HT-29 (cell line): ENCODE measurements at regions not wholly inside any gene's neighbourhood (a gene's known extent, or its start where the extent isn't known, plus 50 kb on each side); places are given as distances from the start of the nearest gene placed in this dataset.
"Not testable (repeated sequence)": the region's sequence is repeated elsewhere in the genome, so short reads cannot be mapped to it uniquely, and the experiment has no call there.

Source experiments
- DNase-seq: peaks from one replicate; pipeline ENCODE4 v3.0.0-alpha.2; 2015; ENCODE audit warnings: low spot score

DNA sequence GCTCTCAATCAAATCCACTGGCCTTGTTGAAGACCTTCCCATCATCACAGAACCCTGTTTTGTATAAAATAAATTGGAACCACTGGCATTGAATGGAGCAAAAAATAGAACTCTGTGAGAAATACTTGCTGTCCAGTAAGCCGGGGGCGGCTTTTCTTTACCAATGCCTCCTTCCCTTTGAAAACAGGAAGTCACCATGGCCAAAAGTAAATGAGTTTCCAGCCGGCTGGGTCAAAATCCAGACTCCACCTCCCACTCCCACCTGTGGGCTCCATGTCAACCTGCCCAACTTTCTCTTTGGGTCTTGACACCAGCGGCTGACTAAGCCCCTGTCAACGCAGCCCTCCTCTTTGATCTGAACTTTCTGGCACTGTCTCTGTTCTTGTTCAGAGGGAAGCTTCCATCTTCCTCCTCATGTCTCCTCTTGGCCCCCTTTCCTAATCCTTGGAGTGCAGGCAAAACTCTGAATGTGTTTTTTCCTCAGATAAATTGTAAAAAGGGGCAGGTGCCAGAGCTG, 95.2 kb downstream of the TFAP2C start:
- DNase-seq = no peak

DNA sequence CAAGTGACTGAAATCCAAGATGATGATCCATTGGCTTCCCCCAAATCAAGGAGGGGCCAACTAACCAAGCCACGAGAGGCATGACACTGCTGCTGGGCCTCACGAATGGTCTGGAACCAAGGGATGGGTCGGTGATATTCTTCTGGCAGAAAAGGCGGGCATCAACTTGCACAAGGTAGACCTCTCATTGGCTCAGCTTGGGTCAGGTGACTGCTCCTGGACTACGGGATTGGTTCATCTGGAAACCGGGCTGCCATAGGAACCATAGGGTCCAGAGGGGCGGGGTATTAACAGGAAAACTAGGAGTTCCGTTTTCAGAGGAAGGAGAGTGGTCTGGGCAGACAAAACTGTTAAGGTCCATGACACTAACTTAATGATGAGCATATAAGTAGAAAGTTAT, 100.9 kb downstream of the TFAP2C start:
- DNase-seq = no peak

DNA sequence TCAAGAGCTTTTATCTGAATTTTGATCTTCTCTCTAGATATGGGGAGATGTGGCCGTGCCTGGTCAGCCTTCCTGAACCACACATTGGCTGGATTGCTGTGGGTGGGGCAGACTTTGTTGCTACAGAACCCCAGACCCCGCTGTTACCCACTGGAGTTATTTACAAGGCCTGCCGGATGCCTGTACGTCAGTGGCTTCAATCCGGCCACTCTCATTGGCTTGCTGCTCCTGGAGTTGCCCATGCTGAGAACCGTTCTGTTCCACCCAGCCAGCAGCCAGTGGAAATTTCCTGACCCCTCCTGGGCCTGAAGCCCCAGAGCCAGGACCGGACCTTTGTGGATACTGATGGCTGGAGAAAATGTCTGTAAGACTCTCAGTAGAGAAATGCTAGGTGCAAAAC, 101.9 kb downstream of the TFAP2C start:
- DNase-seq = no peak

DNA sequence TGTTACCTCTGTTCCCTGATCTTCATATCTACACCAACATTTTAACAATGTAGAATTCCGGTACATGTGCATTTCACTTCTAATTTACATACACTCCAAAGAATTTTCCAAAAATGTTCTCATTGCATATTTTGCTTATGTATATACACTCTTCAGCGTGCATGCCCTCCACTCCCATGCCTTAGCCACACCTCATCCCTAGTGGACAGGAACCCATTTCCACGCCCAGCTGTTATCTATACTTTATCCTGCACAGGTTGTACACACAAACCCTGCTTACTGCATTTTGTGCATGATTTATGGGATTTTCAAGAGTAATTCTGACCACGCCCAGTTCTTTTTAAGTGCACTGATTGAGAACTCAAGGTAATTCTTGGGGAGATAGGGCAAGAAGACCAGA, 102.4 kb downstream of the TFAP2C start:
- no peak for DNase-seq

DNA sequence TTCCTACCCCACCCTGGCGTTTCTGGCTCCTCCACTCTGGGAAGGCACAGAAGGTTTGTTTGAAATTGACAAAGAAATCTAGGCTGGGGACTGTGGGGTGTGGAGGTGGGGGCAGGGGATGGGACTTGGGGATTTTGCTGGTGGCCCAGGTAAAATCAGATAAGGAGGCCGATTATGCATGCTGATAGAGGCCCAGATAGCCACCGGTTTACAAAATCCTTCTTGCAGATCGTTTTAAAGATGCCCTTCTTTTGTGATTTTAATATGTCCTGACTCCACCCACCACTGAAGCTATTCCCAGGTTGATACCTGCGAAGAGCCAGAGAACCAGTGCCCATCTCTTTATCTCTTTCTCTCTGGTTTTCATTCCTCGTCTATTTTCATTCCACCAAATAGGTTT, 104.9 kb downstream of the TFAP2C start:
- DNase-seq = no peak

DNA sequence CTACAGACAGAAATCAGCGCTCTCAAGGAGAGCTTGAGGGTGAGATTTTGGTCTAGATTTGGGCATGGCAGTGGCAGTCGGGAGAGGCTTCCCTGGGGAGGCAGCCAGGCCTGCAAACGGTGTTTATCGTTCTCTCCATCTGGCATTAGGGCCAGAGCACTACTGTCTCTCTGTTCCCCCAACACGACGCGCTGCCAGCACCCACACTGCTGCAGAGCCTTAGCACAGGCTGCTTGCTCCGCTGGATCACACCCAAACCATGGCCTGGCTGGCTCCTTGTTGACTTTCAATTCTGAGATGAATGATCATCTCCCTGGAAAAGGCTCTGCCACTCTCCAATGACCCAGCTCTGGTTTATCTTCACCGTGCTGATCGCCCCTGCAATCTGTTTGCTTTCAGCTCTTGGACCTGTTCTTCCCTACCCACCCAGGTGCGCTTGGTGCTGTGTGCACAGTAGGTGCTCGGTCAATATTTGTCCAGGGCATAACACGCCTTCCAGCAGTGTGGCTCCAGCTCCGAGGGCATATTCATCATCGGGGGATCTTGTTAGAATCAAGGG, 106.1 kb downstream of the TFAP2C start:
- no peak for DNase-seq

DNA sequence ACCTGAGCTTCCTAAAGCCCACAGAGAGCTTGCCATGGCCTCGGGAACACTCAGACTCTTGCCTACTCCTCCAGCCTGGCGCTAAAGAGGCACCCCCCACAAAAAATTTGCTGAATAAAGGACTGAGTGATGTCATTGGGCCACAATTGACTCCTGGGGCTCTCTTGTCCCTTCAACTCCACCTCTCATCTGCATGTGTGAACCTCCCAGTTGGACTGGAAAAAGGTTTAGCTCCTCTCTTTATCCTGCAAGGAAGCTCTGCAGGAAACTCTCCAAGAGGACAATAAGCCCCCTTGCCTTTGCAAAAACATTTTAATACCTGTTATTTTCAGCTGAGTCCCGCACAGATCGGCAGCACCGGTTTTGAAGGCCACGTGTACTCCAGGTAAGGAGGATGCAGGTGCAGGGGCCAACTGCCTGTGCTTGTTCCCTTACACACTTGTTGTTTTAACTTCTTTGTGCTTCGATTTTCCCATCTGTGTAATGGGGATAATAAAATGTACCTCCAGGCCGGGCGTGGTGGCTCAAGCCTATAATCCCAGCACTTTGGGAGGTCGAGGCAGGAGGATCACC, 107.3 kb downstream of the TFAP2C start:
- DNase-seq = no peak

DNA sequence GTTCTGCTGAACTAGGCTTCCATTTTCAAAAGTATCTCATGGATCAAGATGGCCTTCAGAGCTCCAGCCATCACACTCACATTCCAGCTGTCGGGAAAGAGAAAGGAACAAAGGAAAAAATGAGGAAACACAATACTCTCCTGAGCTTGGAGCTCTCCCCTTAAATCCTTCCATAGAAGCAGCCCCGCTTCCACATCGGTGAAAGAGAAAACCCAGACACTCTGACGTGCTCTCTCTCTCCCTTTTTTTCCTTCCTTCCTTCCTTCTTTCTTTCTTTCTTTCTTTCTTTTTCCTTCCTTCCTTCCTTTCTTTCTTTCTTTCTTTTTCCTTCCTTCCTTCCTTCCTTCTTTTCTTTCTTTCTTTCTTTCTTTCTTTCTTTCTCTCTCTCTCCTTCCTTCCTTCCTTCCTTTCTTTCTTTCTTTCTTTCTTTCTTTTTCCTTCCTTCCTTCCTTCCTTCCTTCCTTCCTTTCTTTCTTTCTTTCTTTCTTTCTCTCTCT, 115.3 kb downstream of the TFAP2C start:
- DNase-seq = not testable (repeated sequence)

DNA sequence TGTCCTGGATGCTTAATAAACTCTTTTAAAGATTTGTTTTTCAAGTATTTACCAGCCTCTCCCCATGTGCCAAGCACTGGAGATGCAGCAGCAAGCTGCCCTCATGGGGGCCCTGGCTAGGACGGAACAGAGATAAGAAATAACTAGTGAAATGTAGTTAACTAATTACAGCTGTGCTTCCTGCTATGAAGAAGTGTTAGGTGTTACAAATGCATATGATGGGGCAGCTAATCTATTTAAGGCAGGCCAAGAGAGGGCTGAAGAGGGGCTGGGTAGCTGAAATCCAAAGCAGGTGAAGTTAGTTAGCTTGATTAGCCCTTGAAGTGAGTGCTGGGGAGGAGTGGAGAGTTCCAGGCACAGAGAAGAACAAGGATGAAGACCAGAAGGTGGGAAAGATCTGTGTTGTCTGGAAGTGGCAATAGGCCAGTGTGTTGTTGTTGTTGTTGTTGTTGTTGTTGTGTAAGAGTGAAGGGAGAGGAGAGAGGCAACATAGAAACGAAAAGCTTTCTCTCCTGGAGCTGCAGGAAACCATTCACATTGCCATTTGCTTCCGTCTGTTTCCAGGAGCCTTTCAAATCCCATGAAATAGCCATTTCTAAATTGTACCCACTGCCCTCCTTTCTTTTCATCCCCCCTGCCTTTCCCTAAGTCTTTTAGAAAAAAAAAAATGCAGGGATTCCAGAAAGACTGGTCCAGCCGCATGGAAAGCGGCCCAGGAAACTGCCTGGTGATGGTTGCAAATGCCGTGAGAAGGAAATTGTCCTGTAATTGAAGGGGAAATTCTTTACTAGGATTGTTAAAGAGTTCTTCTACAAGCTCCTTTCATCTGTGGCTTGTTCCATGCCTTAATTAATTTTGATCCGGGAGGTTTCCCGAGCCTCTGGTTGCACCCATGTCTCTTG, 119.6 kb downstream of the TFAP2C start:
- DNase-seq = no peak

DNA sequence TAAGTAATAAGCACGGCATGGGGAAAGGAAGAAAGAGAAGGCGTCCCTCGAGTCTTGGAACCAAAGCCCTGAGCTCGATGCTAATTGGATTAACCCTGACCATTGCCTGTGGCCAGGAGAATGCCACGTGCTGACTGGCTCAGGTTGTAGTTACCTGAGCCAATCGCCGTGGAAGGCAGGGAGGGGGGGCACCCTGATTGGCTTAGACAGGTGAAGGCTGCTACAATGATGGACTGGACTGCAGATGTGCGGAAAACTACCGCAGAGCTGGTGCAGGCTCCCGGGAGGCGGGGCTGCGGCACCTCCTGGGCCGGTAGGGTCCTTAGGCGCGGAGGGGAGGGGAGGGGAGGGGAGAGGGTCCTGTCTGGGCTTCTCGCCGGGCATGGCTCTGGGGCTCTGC, 121.3 kb downstream of the TFAP2C start:
- no peak for DNase-seq

DNA sequence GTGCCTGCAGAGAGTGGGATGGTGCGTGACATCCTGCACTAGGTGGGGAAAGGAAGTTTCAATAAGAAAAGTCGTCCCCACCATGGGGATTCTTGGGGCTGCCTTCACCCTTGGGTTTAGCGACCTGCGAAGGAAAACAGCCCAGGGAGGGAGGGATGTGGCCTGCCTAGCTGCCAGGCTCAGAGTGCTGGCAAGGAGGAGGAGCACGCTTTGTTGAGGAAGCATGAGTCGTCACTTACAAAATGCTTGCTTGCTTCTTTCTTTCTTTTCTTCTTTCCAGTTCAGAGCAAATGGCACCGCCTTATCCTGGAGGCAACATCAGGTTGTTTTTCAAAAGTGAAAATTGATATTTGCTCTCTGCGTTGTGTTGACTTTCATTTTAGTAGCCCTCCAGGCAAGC, 123.2 kb downstream of the TFAP2C start:
- no peak for DNase-seq

DNA sequence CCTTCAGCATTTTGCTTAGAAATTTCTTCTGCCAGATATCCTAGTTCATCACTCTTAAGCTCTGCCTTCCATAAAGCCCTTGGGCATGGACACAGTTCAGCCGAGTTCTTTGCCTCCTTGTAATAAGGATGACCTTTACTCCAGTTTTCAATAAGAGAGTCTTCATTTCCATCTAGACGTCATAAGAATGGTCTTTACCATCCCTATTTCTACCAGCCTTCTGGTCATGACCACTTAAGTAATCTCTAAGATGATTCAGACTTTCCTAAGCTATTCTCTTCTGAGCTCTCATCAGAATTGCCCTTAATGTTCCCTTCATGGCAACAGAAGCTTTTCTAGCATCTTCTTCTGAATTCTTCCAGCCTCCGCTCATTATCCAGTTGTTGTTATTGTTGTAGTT, 126.1 kb downstream of the TFAP2C start:
- DNase-seq = no peak

DNA sequence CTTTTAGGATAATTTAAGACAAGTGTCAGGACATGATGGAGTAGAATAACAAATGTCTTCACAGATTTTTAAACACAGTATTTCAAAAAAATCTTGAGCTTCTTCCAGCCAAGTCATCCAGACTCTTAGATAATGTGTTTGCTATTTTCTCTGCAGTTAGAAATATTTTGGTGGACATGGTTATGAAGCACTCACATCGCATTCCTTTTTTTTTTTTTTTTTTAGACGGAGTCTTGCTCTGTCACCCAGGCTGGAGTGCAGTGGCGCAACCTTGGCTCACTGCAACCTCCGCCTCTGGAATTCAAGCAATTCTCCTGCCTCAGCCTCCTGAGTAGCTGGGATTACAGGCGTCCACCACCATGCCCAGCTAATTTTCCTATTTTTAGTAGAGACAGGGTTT, 127.6 kb downstream of the TFAP2C start:
- not testable (repeated sequence) for DNase-seq

DNA sequence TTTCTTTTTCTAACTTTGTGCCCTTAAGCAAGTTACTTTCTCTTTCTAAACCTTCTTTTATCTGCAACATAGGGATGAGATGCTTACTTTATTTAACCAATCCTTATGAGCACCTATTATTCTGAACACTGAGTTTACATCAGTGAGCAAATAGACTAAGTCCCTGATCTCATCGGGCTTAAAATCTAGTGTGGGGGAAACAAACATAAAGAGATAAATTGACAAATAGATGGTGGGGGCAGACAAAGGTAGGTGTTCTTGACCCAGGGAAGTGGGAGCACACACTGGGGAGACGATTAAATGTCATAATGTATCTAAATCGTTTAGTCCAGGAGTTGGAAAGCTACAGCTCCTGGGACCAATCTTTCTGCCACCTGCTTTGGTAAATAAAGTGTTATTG, 129.6 kb downstream of the TFAP2C start:
- no peak for DNase-seq

DNA sequence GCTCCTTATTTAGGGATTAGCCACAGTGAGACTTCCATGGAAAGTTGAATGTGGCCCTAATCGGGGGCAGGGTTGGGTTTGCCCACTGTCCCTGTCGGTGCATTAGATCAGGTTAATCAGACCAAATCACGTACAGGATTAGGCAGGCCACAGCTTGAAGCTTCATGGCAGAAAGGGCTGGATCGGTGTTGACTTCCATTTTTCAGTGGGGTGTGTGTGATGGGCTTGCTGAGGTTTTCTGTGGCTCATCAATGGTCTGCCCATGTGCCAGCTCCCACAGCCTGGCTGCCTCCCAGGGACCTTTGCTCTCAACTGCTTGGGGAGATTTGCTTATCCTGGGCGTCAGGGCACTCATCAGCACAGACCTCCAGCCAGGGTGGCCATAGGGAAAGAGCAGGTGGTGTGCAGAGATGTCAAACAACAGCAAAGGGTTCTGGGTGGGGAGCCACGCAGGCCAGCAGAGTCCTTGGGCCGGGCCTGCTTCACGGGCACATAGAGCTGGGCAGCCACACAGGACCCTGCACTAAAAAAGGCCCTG, 130.7 kb downstream of the TFAP2C start:
- DNase-seq = no peak

DNA sequence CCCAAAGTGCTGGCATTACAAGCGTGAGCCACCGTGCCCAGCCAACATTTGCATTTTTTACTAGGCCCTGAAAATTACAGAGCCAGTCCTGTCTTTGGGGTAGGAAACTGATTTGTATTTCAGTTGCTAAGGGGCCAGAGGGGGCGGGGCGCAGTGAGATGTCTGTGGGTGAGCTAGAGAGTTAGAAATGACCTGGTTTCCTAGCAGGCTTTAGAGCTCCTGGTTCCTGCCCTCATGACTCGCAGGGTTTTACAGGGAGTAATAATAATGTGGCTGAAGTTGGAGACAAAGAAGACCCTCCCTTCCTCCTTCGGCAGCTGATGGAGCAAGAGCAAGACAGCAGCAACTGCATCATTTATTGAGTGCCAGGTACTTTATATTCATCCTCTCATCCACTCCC, 131.5 kb downstream of the TFAP2C start:
- DNase-seq = no peak

DNA sequence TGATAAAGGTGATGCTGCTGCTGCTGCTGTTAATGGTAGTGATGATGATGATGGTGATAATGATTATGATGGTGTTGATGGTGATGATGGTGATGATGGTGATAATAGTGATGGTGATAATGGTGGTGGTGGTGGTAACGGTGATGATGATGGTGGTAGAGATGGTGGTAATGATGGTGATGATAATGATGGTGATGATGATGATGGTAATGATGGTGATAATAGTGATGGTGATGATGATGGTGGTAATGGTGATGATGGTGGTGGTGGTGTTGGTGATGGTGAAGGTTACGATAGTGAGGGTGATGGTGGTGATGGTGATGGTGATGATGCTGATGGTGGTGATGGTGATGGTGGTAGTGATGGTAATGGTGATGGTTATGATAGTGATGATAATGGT, 132.3 kb downstream of the TFAP2C start:
- no peak for DNase-seq

DNA sequence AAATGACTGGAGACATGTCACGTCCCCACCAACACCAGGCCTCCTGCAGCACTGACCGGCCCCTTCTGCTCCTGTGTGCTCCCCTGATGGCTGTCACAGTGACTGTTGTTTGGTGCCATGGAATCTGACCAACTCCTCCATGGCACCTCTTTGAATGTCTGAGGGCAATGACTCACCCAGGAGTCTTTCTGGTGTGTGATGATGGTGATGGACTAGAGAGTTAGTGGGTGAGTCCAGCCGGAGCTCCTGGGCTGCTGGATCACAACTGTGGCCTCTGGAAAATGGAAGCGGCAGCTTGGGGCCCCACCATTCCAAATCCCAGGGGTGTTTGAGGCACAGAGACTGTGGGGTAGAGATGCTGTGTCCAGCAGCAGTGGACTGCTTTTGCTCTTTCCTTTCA, 133.3 kb downstream of the TFAP2C start:
- no peak for DNase-seq

DNA sequence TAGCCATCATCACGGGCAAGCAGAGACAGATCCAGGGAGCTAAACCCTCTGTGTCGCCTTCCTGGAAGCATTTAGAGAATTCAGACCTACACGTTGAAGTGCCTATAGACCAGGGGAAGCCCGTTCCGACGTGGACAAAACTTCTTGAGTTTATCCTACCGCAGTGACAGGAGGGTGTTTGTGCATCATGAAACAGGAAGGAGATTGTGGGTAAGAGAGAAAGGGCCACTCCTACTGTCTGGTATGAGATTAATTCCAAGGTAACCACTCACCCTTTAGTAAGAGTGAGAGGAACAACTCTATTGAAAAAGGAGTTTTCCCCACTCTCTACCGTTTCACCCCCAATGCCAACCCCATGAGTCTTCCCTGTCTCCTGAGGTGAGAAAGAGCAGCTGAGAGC, 133.7 kb downstream of the TFAP2C start:
- no peak for DNase-seq

DNA sequence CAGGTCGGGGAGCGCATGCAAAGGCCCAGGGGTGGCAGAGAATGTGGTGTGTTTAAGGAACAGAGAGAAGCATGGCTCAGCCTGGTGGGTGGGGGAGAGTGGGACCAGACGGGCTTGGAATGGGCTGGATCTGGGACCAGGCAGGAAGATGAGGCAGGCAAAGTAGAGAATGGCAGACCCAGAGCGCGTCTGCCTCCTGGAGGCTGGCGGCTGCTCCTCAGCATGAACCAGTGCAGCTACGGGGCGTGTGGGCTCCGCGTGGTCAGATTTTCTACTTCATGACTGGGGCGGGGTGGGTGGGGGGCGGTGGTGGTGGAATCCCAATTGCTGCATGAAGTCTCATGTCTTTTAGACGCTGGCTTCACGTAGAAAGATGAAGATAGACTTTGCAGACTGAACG, 135.6 kb downstream of the TFAP2C start:
- DNase-seq = no peak

DNA sequence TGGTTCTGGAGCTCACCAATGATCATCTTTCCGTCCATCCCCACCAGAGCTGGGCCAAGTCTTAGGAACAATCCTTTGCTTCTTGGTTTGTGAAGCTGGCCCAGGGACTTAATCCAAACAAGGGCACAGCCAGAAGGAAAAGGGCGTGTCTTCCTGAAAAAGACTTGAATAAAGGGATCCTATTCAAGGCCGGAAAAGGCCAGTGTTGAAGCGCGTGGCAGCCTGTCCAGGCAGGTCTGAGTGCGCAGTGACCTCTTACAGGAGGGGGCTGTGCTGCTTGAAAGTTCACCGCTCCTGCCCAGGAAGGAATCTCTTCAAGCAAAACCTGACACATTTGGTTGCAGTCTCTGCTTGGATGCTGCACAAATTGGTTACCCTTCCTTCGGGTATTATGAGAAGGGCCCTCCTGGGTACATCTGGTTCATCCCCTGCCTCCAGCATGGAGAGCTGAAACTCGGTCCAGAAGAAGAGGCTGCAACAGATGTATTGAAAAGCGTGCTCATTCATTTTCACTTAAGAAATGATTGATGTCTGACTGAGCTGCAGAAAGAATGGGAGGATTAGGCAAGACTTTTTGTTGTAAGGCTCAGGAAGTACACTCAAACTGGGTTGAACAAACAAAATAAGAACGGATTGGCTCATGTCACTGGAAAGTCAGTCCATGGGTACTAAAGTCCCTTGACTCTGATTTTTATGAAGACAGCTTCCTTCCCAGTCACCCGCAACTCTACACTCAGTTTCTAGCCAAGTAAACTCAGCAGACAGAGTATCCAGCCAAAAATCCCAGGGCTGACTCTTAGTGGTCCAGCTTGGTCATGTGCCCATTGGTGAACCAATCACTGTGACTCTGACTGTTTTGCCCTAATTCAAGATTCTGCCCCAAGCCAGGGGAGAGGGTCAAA, 136.3 kb downstream of the TFAP2C start:
- DNase-seq = no peak
